SK-N-SH (cell line): ENCODE measurements at regions not wholly inside any gene's neighbourhood (a gene's known extent, or its start where the extent isn't known, plus 50 kb on each side); places are given as distances from the start of the nearest gene placed in this dataset.

Experiments used
- CTCF ChIA-PET: fragments of 300-600, 350-600 bp; formaldehyde crosslinking; extraction: SDS; loops from one replicate; lab custom pipeline; 2021; lab: Yijun Ruan, JAX
- POLR2A ChIA-PET: fragments of 350-600 bp; sonication (Branson Sonifier 250); formaldehyde crosslinking; extraction: SDS; loops from one replicate; lab custom pipeline; 2020; ENCODE audit warnings: antibody characterized with exemption, inconsistent platforms; lab: Yijun Ruan, JAX
- DNase-seq: peaks from one replicate; pipeline ENCODE4 v3.0.0; 2012
- H2AFZ ChIP-seq: fragments of 200-600 bp; sonication (generic); 2 replicates; pipeline ENCODE4 v1.8.1; 2016; ENCODE audit warnings: antibody characterized with exemption, mild to moderate bottlenecking, low read depth
- H3F3A ChIP-seq: fragments of 200-600 bp; sonication (generic); replicated peaks from 2 replicates; pipeline ENCODE3; 2016; ENCODE audit warnings: antibody characterized with exemption, mild to moderate bottlenecking; ENCODE audit not compliant: insufficient read depth
- H3K27ac ChIP-seq, 2 experiments: fragments of 200-500 bp in 1 of 2; fragments of 200-600 bp in 1 of 2; sonication (Bioruptor generic) in 1 of 2; sonication (generic), shearing (Covaris generic) in 1 of 2; 2 replicates each; pipeline versions ENCODE4 v1.5.1 to v1.6.1; 2014 to 2016; ENCODE audit warnings: low read depth in 2 of 2, inconsistent platforms in 1 of 2, low read length in 1 of 2, mild to moderate bottlenecking in 1 of 2, mixed read lengths in 1 of 2
- H3K27me3 ChIP-seq: fragments of 200-600 bp; sonication (generic), shearing (Covaris generic); 2 replicates; pipeline ENCODE4 v1.6.1; 2016; ENCODE audit warnings: mixed run types; ENCODE audit not compliant: insufficient read depth
- H3K36me3 ChIP-seq, 2 experiments: fragments of 200-500 bp in 1 of 2; fragments of 200-600 bp in 1 of 2; sonication (Bioruptor generic) in 1 of 2; sonication (generic) in 1 of 2; replicated peaks in 1 of 2; 2 replicates each; pipeline versions ENCODE3 to v1.5.1; 2014 to 2016; ENCODE audit warnings: low read length in 1 of 2, mild to moderate bottlenecking in 1 of 2; ENCODE audit not compliant: insufficient read depth in 2 of 2, control insufficient read depth in 1 of 2
- H3K4me1 ChIP-seq, 2 experiments: fragments of 200-500 bp in 1 of 2; fragments of 200-600 bp in 1 of 2; sonication (Bioruptor generic) in 1 of 2; sonication (generic), shearing (Covaris generic) in 1 of 2; 2 replicates each; pipeline versions ENCODE4 v1.5.1 to v1.6.1; 2014 to 2016; ENCODE audit warnings: low read depth in 1 of 2, low read length in 1 of 2, mixed run types in 1 of 2; ENCODE audit not compliant: insufficient read depth in 2 of 2, control insufficient read depth in 1 of 2
- H3K4me2 ChIP-seq: fragments of 200-600 bp; sonication (generic), shearing (Covaris generic); 2 replicates; pipeline ENCODE4 v1.6.1; 2017; ENCODE audit warnings: mixed run types
- H3K4me3 ChIP-seq, 2 experiments: fragments of 200-500 bp in 1 of 2; fragments of 200-600 bp in 1 of 2; sonication (Bioruptor generic) in 1 of 2; sonication (generic), shearing (Covaris generic) in 1 of 2; 2 replicates each; pipeline versions ENCODE4 v1.5.1 to v1.8.1; 2014 to 2016; ENCODE audit warnings: low read depth in 2 of 2, inconsistent platforms in 1 of 2, low read length in 1 of 2, mild to moderate bottlenecking in 1 of 2, mixed read lengths in 1 of 2, moderate library complexity in 1 of 2
- H3K79me2 ChIP-seq: fragments of 200-600 bp; sonication (generic); 2 replicates; pipeline ENCODE4 v1.8.1; 2017; ENCODE audit warnings: mild to moderate bottlenecking; ENCODE audit not compliant: insufficient read depth
- H3K9ac ChIP-seq: fragments of 200-600 bp; sonication (generic); 2 replicates; pipeline ENCODE4 v1.6.1; 2017; ENCODE audit warnings: mixed run types
- H3K9me2 ChIP-seq: fragments of 200-600 bp; sonication (generic); 2 replicates; pipeline ENCODE4 v1.6.1; 2017; ENCODE audit warnings: mixed run types
- H3K9me3 ChIP-seq: fragments of 200-600 bp; sonication (generic); 2 replicates; pipeline ENCODE4 v1.6.1; 2017; ENCODE audit warnings: mixed run types, mild to moderate bottlenecking, moderate library complexity
- H4K20me1 ChIP-seq: fragments of 200-600 bp; sonication (generic); 2 replicates; pipeline ENCODE4 v1.6.1; 2017; ENCODE audit warnings: mild to moderate bottlenecking, mixed run types; ENCODE audit not compliant: insufficient read depth
- CHD2 ChIP-seq: fragments of 150-350 bp; IDR thresholded peaks from 2 replicates; pipeline ENCODE4 v1.6.1; 2018; ENCODE audit warnings: low read length; ENCODE audit not compliant: partially characterized antibody
- EP300 ChIP-seq, 2 experiments: IDR thresholded peaks; 2 replicates each; pipeline versions ENCODE4 v1.4.0 to v1.6.1; 2012; ENCODE audit warnings: borderline replicate concordance in 1 of 2, low read depth in 1 of 2, low read length in 1 of 2
- EZH2phosphoT487 ChIP-seq: fragments of 200-600 bp; sonication (generic); IDR thresholded peaks from 2 replicates; pipeline ENCODE4 v1.6.1; 2017; ENCODE audit warnings: low read depth, mixed run types, mild to moderate bottlenecking, antibody characterized with exemption, moderate library complexity, borderline replicate concordance
- FOSL2 ChIP-seq: IDR thresholded peaks from 2 replicates; pipeline ENCODE4 v1.4.0; 2012; ENCODE audit warnings: low read depth, mild to moderate bottlenecking, moderate library complexity, borderline replicate concordance
- FOXM1 ChIP-seq: IDR thresholded peaks from 2 replicates; pipeline ENCODE4 v1.4.0; 2012; ENCODE audit warnings: low read depth, mild to moderate bottlenecking
- JUND ChIP-seq: IDR thresholded peaks from 2 replicates; pipeline ENCODE4 v1.4.0; 2012
- MAX ChIP-seq: IDR thresholded peaks from 2 replicates; pipeline ENCODE4 v1.4.0; 2012; ENCODE audit warnings: low read depth
- MEF2A ChIP-seq: IDR thresholded peaks from 2 replicates; pipeline ENCODE4 v1.4.0; 2012; ENCODE audit warnings: low read depth, borderline replicate concordance
- MXI1 ChIP-seq: IDR thresholded peaks from 2 replicates; pipeline ENCODE4 v1.6.1; 2012; ENCODE audit warnings: mild to moderate bottlenecking, low read depth, low read length, improper control_type of control experiment
- NFIC ChIP-seq: IDR thresholded peaks from 2 replicates; pipeline ENCODE4 v1.4.0; 2012; ENCODE audit warnings: borderline replicate concordance
- NRF1 ChIP-seq: IDR thresholded peaks from 2 replicates; pipeline ENCODE4 v1.6.1; 2012; ENCODE audit warnings: low read depth, mild to moderate bottlenecking, low read length
- RAD21 ChIP-seq: IDR thresholded peaks from 2 replicates; pipeline ENCODE4 v1.6.1; 2012; ENCODE audit warnings: mild to moderate bottlenecking, low read length
- RCOR1 ChIP-seq: fragments of 150-350 bp; IDR thresholded peaks from 2 replicates; pipeline ENCODE4 v1.6.1; 2017; ENCODE audit warnings: antibody characterized with exemption, low read length
- REST ChIP-seq: IDR thresholded peaks from 2 replicates; pipeline ENCODE4 v1.6.1; 2012; ENCODE audit warnings: mild to moderate bottlenecking, low read depth, low read length, moderate library complexity
- RXRA ChIP-seq: IDR thresholded peaks from 2 replicates; pipeline ENCODE4 v1.4.0; 2012; ENCODE audit warnings: low read depth, mild to moderate bottlenecking, borderline replicate concordance
- USF1 ChIP-seq: IDR thresholded peaks from 2 replicates; pipeline ENCODE4 v1.4.0; 2012; ENCODE audit warnings: low read depth, borderline replicate concordance
- YY1 ChIP-seq: IDR thresholded peaks from 2 replicates; pipeline ENCODE4 v1.4.0; 2012; ENCODE audit warnings: low read depth, mild to moderate bottlenecking
- ZBTB33 ChIP-seq: IDR thresholded peaks from 2 replicates; pipeline ENCODE4 v1.4.0; 2012; ENCODE audit warnings: low read depth, borderline replicate concordance
- WGBS: methylation state at CpG from one replicate; pipeline ENCODE4 v1.1.6; 2017; ENCODE audit warnings: low lambda C conversion rate; 5-methylcytosine and 5-hydroxymethylcytosine counted together

GRCh38 chr3:18679238-18679637, 254.1 kb upstream of the SATB1 start:
- Histone ChIP-seq H3K36me3 (no peaks in the 10 kb centered on the region), H2AFZ (no peak overlapping the region), H3K27ac (no peak overlapping the region), H3K9me2 (no peaks in the 10 kb centered on the region), H3K9me3 (no peaks in the 10 kb centered on the region), H3K4me1 (no peaks in the 10 kb centered on the region), H4K20me1 (no peaks in the 10 kb centered on the region), H3K4me2 (no peak overlapping the region), H3F3A (no peaks in the 10 kb centered on the region), H3K4me3 (no peak overlapping the region), H3K79me2 (no peaks in the 10 kb centered on the region), H3K9ac (no peak overlapping the region), H3K27me3 (no peaks in the 10 kb centered on the region)
- POLR2A ChIA-PET, result no interaction called here
- WGBS, result 50% methylated on average over 4 of the region's 4 CpGs
- no peak for TF ChIP-seq NFIC
- TF ChIP-seq YY1, result no peak
- no peak for TF ChIP-seq MEF2A
- TF ChIP-seq FOXM1, result no peak
- no peak for TF ChIP-seq RXRA
- no peak for TF ChIP-seq JUND
- TF ChIP-seq MXI1, result no peak
- no peak for TF ChIP-seq EZH2phosphoT487
- TF ChIP-seq RCOR1, result no peak
- CTCF ChIA-PET, result no interaction called here
- DNase-seq, result no peak

- no peaks in the 10 kb centered on the region for H3K79me2 ChIP-seq
These were observed 250.1 kb upstream of the SATB1 start for GRCh38 chr3:18675197-18675596.

GRCh38 chr3:18672561-18672960, 247.4 kb upstream of the SATB1 start:
- WGBS, result 31% methylated on average over 3 of the region's 3 CpGs
- Histone ChIP-seq H3K9ac (no peak overlapping the region), H3K79me2 (no peaks in the 10 kb centered on the region), H3F3A (no peaks in the 10 kb centered on the region), H3K9me3 (no peaks in the 10 kb centered on the region), H3K27ac (no peak overlapping the region), H3K36me3 (no peaks in the 10 kb centered on the region), H2AFZ (no peak overlapping the region), H4K20me1 (no peaks in the 10 kb centered on the region), H3K4me3 (no peak overlapping the region), H3K9me2 (no peaks in the 10 kb centered on the region), H3K4me1 (no peaks in the 10 kb centered on the region), H3K27me3 (no peaks in the 10 kb centered on the region), H3K4me2 (no peak overlapping the region)
- ChIA-PET POLR2A (no interaction called here), CTCF (no interaction called here)
- DNase-seq, result no peak
- TF ChIP-seq NRF1, result no peak
- no peak for TF ChIP-seq REST
- TF ChIP-seq USF1, result no peak
- TF ChIP-seq FOSL2, result no peak
- no peak for TF ChIP-seq JUND
- TF ChIP-seq ZBTB33, result no peak
- no peak for TF ChIP-seq EP300 (IDR thresholded peaks at IDR 0.05; ENCODE audit: borderline replicate concordance in 1 of 2, low read depth in 1 of 2, low read length in 1 of 2)
- TF ChIP-seq CHD2, result no peak
- TF ChIP-seq MAX, result no peak
- TF ChIP-seq RAD21, result no peak

More at GRCh38 chr3:18675197-18675596, 250.1 kb upstream of the SATB1 start:
- no peak overlapping the region for H2AFZ ChIP-seq
- no peaks in the 10 kb centered on the region for H3K9me2 ChIP-seq
- H4K20me1 ChIP-seq, result no peaks in the 10 kb centered on the region
- POLR2A ChIA-PET, result no interaction called here
- no peaks in the 10 kb centered on the region for H3K4me1 ChIP-seq
- TF ChIP-seq JUND, result no peak
- no peak for TF ChIP-seq NFIC
- TF ChIP-seq, all 33 proteins: peak for 0
- Histone ChIP-seq H3K27me3 (no peaks in the 10 kb centered on the region), H3K4me3 (no peak overlapping the region), H3K27ac (no peak overlapping the region), H3K36me3 (no peaks in the 10 kb centered on the region), H3K9me3 (no peaks in the 10 kb centered on the region), H3K4me2 (no peak overlapping the region), H3F3A (no peaks in the 10 kb centered on the region), H3K9ac (no peak overlapping the region)
- CTCF ChIA-PET, result no interaction called here
- DNase-seq, result no peak
